ENCODE measurements at regions not wholly inside any gene's neighbourhood (a gene's known extent, or its start where the extent isn't known, plus 50 kb on each side); places are given as distances from the start of the nearest gene placed in this dataset.

DNA sequence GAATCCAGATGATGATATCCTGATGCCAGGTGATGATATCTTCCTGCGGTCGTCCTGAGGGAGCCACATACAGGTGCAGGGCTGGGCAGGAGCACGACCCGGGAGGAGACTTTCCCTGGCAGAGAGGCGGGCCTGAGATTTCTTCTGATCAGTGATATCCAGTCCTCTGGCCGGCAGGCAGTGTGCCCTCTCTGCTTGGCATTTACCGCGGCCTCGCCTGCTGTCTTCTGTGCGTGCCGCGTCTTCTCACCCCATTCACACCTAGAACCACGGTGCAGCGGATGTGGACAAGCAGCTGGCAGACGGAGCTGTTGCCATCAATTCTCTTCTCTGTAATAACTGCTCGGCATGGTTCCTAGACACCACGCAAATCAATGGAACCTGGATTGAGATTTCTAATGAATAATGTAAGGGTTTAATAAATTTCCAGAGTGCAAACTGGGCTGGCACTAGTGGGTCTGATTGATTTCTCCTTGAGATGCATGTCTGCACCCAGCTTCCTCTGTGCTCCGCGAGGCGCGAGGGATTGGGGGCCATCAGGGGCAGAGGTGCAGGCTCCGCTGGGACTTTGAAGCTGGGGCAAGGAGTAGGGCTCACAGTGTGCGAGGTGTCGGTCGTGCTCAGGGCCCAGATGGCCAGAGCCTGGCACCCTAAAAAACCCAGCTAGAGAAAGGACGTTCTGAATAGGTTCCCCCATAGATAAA is 208.9 kb upstream of the HDAC4 start:
- Mint-ChIP-seq H3K9me3 (peaks cover 50% of the 10 kb centered on the region), H3K36me3 (ENCODE audit: low read depth) (peaks cover 7% of the 10 kb centered on the region), H3K27me3 (ENCODE audit: insufficient read depth) (no peaks in the 10 kb centered on the region), H3K27ac (no peak overlapping the region), H3K4me3 (no peak overlapping the region), H3K4me1 (ENCODE audit: low read depth) (no peaks in the 10 kb centered on the region)
- TF ChIP-seq, protein P1, sequence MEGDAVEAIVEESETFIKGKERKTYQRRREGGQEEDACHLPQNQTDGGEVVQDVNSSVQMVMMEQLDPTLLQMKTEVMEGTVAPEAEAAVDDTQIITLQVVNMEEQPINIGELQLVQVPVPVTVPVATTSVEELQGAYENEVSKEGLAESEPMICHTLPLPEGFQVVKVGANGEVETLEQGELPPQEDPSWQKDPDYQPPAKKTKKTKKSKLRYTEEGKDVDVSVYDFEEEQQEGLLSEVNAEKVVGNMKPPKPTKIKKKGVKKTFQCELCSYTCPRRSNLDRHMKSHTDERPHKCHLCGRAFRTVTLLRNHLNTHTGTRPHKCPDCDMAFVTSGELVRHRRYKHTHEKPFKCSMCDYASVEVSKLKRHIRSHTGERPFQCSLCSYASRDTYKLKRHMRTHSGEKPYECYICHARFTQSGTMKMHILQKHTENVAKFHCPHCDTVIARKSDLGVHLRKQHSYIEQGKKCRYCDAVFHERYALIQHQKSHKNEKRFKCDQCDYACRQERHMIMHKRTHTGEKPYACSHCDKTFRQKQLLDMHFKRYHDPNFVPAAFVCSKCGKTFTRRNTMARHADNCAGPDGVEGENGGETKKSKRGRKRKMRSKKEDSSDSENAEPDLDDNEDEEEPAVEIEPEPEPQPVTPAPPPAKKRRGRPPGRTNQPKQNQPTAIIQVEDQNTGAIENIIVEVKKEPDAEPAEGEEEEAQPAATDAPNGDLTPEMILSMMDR (IDR thresholded peaks at IDR 0.05), result no peak
- no peak for DNase-seq

DNA sequence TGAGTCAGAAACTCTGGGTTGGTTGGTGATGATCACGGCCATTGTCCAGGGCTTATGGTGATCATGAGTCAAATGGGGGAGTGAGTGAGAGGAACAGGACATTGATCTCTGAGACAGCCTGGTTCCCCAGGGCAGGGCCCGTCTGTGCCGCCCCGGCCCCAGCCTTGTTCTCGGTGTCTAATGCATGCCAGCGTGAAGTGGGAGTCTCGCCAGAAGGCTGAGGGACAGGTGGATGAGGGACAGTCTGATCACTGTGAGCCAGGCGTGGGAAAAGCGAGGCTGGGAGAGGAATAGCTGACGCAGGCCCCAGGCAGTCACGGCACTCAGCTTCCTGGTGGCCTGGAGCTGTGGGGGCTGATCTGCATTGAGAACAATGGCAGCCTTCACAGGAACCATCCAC is 208.3 kb upstream of the HDAC4 start:
- TF ChIP-seq, protein P1 (IDR thresholded peaks at IDR 0.05), result no peak
- Mint-ChIP-seq H3K36me3 (ENCODE audit: low read depth) (peaks cover 7% of the 10 kb centered on the region), H3K27ac (no peak overlapping the region), H3K27me3 (ENCODE audit: insufficient read depth) (no peaks in the 10 kb centered on the region), H3K4me1 (ENCODE audit: low read depth) (no peaks in the 10 kb centered on the region), H3K4me3 (no peak overlapping the region), H3K9me3 (peaks cover 53% of the 10 kb centered on the region)
- DNase-seq, result no peak

DNA sequence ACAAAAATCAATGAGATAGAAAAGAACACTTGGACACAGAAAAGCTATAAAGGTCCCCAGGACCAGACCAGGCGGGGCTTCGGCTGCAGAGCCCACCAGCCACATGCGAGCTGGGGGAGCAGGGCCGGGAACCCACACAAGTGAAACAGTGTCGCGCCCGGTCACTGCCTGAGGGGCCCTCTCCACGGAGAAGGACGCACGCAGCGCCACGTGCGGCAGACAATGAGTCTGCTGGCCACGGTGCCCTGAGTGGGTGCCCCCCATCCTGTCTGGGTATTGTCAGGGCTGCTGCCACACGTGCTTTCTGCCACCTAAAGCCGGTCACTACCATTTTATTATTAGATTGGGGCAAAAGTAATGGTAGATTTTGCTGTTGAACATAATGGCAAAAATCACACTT is 207.9 kb upstream of the HDAC4 start:
- no peaks in the 10 kb centered on the region for H3K4me1 Mint-ChIP-seq (ENCODE audit: low read depth)
- TF ChIP-seq, protein P1 (IDR thresholded peaks at IDR 0.05), result no peak
- peaks cover 57% of the 10 kb centered on the region for H3K9me3 Mint-ChIP-seq
- no peak overlapping the region for H3K4me3 Mint-ChIP-seq
- H3K27ac Mint-ChIP-seq, result no peak overlapping the region
- DNase-seq, result no peak
- peaks cover 7% of the 10 kb centered on the region for H3K36me3 Mint-ChIP-seq (ENCODE audit: low read depth)
- no peaks in the 10 kb centered on the region for H3K27me3 Mint-ChIP-seq (ENCODE audit: insufficient read depth)

DNA sequence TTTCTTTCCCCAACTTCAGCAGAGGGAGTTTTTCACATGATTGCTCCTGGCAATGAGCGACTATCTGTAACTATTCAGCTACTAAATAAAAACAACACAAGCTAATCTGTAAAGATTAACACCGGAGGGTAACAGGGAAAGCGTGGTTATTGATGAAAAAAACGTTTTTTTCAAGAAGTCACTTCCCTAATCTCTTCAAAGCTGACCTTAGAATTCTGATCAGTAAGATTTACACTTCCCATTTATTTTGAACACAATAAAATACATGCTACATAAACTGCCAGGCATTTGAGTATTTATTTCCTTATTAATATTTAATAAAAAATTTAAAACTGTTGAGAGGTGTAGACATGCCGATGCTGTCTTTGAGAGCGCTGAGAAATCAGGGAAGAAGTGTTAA is 207.4 kb upstream of the HDAC4 start:
- DNase-seq, result no peak
- H3K9me3 Mint-ChIP-seq, result peaks cover 61% of the 10 kb centered on the region
- H3K4me3 Mint-ChIP-seq, result no peak overlapping the region
- no peaks in the 10 kb centered on the region for H3K4me1 Mint-ChIP-seq (ENCODE audit: low read depth)
- H3K27me3 Mint-ChIP-seq (ENCODE audit: insufficient read depth), result no peaks in the 10 kb centered on the region
- H3K27ac Mint-ChIP-seq, result no peak overlapping the region
- TF ChIP-seq, protein P1 (IDR thresholded peaks at IDR 0.05), result no peak
- H3K36me3 Mint-ChIP-seq (ENCODE audit: low read depth), result peaks cover 7% of the 10 kb centered on the region

DNA sequence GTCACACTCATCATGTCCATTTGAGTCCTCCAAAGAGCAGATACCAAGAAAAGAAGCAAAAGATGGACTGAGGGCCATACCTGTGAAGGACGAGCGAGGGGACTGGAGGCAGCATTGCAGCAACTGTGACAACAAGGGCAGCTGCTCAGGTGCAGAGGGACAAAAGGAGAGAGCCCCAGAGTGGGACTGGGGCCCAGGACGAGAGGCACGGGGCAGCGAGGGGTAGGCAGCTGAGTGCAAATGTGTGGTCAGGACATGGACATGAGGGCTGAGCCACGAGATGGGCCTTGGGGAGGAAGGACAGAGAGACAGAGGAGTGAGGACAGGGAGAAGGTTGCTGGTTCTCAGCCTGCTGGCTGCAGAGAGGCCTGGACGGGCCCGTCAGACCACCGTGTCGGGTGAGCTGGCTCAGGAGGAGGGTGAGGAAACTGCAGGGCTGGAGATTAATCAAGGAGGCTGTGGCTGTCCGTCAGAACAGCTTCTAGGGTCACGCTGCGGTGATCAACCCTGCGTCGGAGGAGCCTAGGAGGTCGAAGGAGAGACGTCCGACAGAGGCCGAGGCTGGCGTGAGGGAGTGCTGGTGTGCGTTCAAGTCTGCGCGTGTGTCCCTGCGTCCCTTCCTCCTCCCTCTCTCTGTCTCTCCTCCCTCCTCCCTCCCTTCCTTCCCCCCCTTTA is 206.8 kb upstream of the HDAC4 start:
- H3K9me3 Mint-ChIP-seq, result peaks cover 63% of the 10 kb centered on the region
- no peak for DNase-seq
- H3K4me3 Mint-ChIP-seq, result no peak overlapping the region
- H3K27ac Mint-ChIP-seq, result no peak overlapping the region
- H3K4me1 Mint-ChIP-seq (ENCODE audit: low read depth), result no peaks in the 10 kb centered on the region
- H3K27me3 Mint-ChIP-seq (ENCODE audit: insufficient read depth), result no peaks in the 10 kb centered on the region
- TF ChIP-seq, protein P1 (IDR thresholded peaks at IDR 0.05), result no peak
- H3K36me3 Mint-ChIP-seq (ENCODE audit: low read depth), result peaks cover 7% of the 10 kb centered on the region

Measured in HFFc6 (cell line).